WTC11 (cell line): ENCODE measurements at regions not wholly inside any gene's neighbourhood (a gene's known extent, or its start where the extent isn't known, plus 50 kb on each side); places are given as distances from the start of the nearest gene placed in this dataset.

ENCODE experiments used
- ATAC-seq: fragments of 200-7000 bp; cut with Tn5 transposase; 2 replicates; pipeline ENCODE4 v1.10.0; 2021; ENCODE audit warnings: mild to moderate bottlenecking, moderate library complexity
- CTCF ChIA-PET: fragments of 300-600 bp; sonication (Branson Sonifier 250); formaldehyde crosslinking; loops from one replicate; lab custom pipeline; 2021; ENCODE audit warnings: antibody characterized with exemption; lab: Charles Lee
- POLR2A ChIA-PET: fragments of 350-600 bp; sonication (Branson Sonifier 250); formaldehyde crosslinking; loops from one replicate; lab custom pipeline; 2021; ENCODE audit warnings: antibody characterized with exemption; lab: Charles Lee
- DNase-seq: peaks from one replicate; pipeline ENCODE4 v3.0.0; 2021; ENCODE audit warnings: low spot score
- H3K27ac Mint-ChIP-seq: 2 replicates; pipeline ENCODE4 v1.8.0; 2021; ENCODE audit warnings: mixed read lengths
- H3K27me3 Mint-ChIP-seq: 2 replicates; pipeline ENCODE4 v1.8.0; 2021; ENCODE audit warnings: low read depth, mild to moderate bottlenecking, moderate library complexity, mixed read lengths
- H3K36me3 Mint-ChIP-seq: 2 replicates; pipeline ENCODE4 v1.8.0; 2021; ENCODE audit warnings: mixed read lengths
- H3K4me1 Mint-ChIP-seq: 2 replicates; pipeline ENCODE4 v1.8.0; 2022; ENCODE audit warnings: mixed read lengths
- H3K4me3 Mint-ChIP-seq: 2 replicates; pipeline ENCODE4 v1.8.0; 2021; ENCODE audit warnings: mild to moderate bottlenecking, moderate library complexity, mixed read lengths
- H3K9me3 Mint-ChIP-seq: 2 replicates; pipeline ENCODE4 v1.8.0; 2021; ENCODE audit warnings: mixed read lengths
- CREB1 ChIP-seq: sonication (generic); formaldehyde crosslinking; IDR thresholded peaks from 2 replicates; pipeline ENCODE4 v1.8.0; 2023; ENCODE audit warnings: mild to moderate bottlenecking, missing genetic modification reagents
- FOXJ3 ChIP-seq: sonication (generic); formaldehyde crosslinking; IDR thresholded peaks from 2 replicates; pipeline ENCODE4 v1.9.0; 2021; ENCODE audit warnings: missing genetic modification reagents, mild to moderate bottlenecking, borderline replicate concordance
- GABPB1 ChIP-seq: sonication (generic); formaldehyde crosslinking; IDR thresholded peaks from 2 replicates; pipeline ENCODE4 v1.8.1; 2023; ENCODE audit warnings: mild to moderate bottlenecking, missing genetic modification reagents
- GRHL2 ChIP-seq: fragments of 250-450 bp; sonication (Bioruptor Pico); IDR thresholded peaks from 2 replicates; pipeline ENCODE4 v1.8.0; 2022; ENCODE audit warnings: mild to moderate bottlenecking, moderate library complexity; ENCODE audit not compliant: insufficient replicate concordance, severe bottlenecking
- HMGA2 ChIP-seq: fragments of 250-450 bp; sonication (Bioruptor Pico); IDR thresholded peaks from 2 replicates; pipeline ENCODE4 v1.4.0; 2021; ENCODE audit warnings: mild to moderate bottlenecking, moderate library complexity
- JUN ChIP-seq: sonication (generic); formaldehyde crosslinking; IDR thresholded peaks from 2 replicates; pipeline ENCODE4 v1.8.0; 2023; ENCODE audit warnings: mild to moderate bottlenecking, missing genetic modification reagents
- KAT7 ChIP-seq: sonication (generic); formaldehyde crosslinking; IDR thresholded peaks from 2 replicates; pipeline ENCODE4 v1.8.1; 2023; ENCODE audit warnings: missing genetic modification reagents, mild to moderate bottlenecking, borderline replicate concordance
- MXD4 ChIP-seq: fragments of 250-450 bp; sonication (Bioruptor Pico); IDR thresholded peaks from 2 replicates; pipeline ENCODE4 v1.8.0; 2021; ENCODE audit warnings: mild to moderate bottlenecking, moderate library complexity, borderline replicate concordance
- NFATC4 ChIP-seq: fragments of 250-450 bp; sonication (Bioruptor Pico); IDR thresholded peaks from 2 replicates; pipeline ENCODE4 v1.9.0; 2021; ENCODE audit warnings: mild to moderate bottlenecking
- OVOL2 ChIP-seq: fragments of 250-450 bp; sonication (Bioruptor Pico); IDR thresholded peaks from 2 replicates; pipeline ENCODE4 v1.9.0; 2021; ENCODE audit warnings: mild to moderate bottlenecking, borderline replicate concordance
- SMAD3 ChIP-seq: sonication (generic); formaldehyde crosslinking; IDR thresholded peaks from 2 replicates; pipeline ENCODE4 v1.8.0; 2022; ENCODE audit warnings: missing genetic modification reagents, mild to moderate bottlenecking, borderline replicate concordance
- SP1 ChIP-seq: sonication (generic); formaldehyde crosslinking; conservative IDR thresholded peaks from 2 replicates; pipeline ENCODE4 v1.8.1; 2022; ENCODE audit warnings: missing genetic modification reagents
- TEAD1 ChIP-seq: sonication (generic); formaldehyde crosslinking; IDR thresholded peaks from 2 replicates; pipeline ENCODE4 v1.8.0; 2022; ENCODE audit warnings: mild to moderate bottlenecking, missing genetic modification reagents
- ZNF121 ChIP-seq: sonication (generic); formaldehyde crosslinking; IDR thresholded peaks from 2 replicates; pipeline ENCODE4 v1.8.0; 2023; ENCODE audit warnings: missing genetic modification reagents
- ZNF219 ChIP-seq: sonication (generic); formaldehyde crosslinking; IDR thresholded peaks from 2 replicates; pipeline ENCODE4 v1.8.0; 2023; ENCODE audit warnings: missing genetic modification reagents, mild to moderate bottlenecking, borderline replicate concordance
- ZNF263 ChIP-seq: sonication (generic); formaldehyde crosslinking; IDR thresholded peaks from 2 replicates; pipeline ENCODE4 v1.8.1; 2022; ENCODE audit warnings: low read depth, mild to moderate bottlenecking, moderate library complexity, missing genetic modification reagents
- ZNF317 ChIP-seq: sonication (generic); formaldehyde crosslinking; IDR thresholded peaks from 2 replicates; pipeline ENCODE4 v1.8.1; 2023; ENCODE audit warnings: low read depth, mild to moderate bottlenecking, moderate library complexity, missing genetic modification reagents, borderline replicate concordance
- ZNF416 ChIP-seq: fragments of 250-450 bp; sonication (Bioruptor Pico); IDR thresholded peaks from 2 replicates; pipeline ENCODE4 v1.9.0; 2021; ENCODE audit warnings: mild to moderate bottlenecking, inconsistent platforms
- ZNF423 ChIP-seq: fragments of 250-450 bp; sonication (Bioruptor Pico); IDR thresholded peaks from 2 replicates; pipeline ENCODE4 v2.1.2; 2022; ENCODE audit warnings: mild to moderate bottlenecking, moderate library complexity
- ZNF671 ChIP-seq: fragments of 250-450 bp; sonication (Bioruptor Pico); IDR thresholded peaks from 2 replicates; pipeline ENCODE4 v1.8.0; 2021; ENCODE audit warnings: mild to moderate bottlenecking
- TF ChIP-seq, protein P1 (sequence below): sonication (generic); formaldehyde crosslinking; IDR thresholded peaks from 2 replicates; pipeline ENCODE4 v1.8.0; 2023; ENCODE audit warnings: missing genetic modification reagents, mild to moderate bottlenecking, borderline replicate concordance
- TF ChIP-seq, protein P2 (sequence below): sonication (generic); formaldehyde crosslinking; IDR thresholded peaks from 2 replicates; pipeline ENCODE4 v1.8.0; 2022; ENCODE audit warnings: mild to moderate bottlenecking, missing genetic modification reagents
- TF ChIP-seq, protein P3 (sequence below): fragments of 250-450 bp; sonication (Bioruptor Pico); IDR thresholded peaks from 2 replicates; pipeline ENCODE4 v2.1.2; 2022; ENCODE audit warnings: mild to moderate bottlenecking, moderate library complexity
- TF ChIP-seq, protein P4 (sequence below): sonication (generic); formaldehyde crosslinking; IDR thresholded peaks from 2 replicates; pipeline ENCODE4 v1.8.1; 2023; ENCODE audit warnings: mild to moderate bottlenecking, missing genetic modification reagents, moderate library complexity
- TF ChIP-seq, protein P5 (sequence below): fragments of 200-600 bp; IDR thresholded peaks from 2 replicates; pipeline ENCODE4 v1.8.0; 2022; ENCODE audit warnings: antibody characterized with exemption

DNA sequence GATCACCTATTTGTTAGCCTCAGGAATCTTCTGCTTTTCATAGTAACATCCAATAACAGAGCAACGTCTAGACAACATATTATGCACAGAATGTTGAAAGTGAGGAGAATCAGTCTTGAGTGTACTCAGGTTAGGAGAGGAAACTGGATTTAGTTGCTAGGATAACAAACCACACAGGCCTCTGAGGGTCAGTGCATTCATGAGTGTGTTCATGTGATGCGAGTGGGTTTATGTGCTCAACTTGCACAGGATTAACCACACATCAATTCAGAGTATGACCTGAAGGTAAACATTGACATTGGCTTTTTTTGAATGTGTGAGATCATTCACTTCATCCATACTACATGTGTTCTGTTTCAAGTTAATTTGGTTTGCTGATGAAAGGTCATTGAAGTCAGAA, 287.6 kb downstream of the DIPK2A start (continued):
- TF ChIP-seq, protein P1, sequence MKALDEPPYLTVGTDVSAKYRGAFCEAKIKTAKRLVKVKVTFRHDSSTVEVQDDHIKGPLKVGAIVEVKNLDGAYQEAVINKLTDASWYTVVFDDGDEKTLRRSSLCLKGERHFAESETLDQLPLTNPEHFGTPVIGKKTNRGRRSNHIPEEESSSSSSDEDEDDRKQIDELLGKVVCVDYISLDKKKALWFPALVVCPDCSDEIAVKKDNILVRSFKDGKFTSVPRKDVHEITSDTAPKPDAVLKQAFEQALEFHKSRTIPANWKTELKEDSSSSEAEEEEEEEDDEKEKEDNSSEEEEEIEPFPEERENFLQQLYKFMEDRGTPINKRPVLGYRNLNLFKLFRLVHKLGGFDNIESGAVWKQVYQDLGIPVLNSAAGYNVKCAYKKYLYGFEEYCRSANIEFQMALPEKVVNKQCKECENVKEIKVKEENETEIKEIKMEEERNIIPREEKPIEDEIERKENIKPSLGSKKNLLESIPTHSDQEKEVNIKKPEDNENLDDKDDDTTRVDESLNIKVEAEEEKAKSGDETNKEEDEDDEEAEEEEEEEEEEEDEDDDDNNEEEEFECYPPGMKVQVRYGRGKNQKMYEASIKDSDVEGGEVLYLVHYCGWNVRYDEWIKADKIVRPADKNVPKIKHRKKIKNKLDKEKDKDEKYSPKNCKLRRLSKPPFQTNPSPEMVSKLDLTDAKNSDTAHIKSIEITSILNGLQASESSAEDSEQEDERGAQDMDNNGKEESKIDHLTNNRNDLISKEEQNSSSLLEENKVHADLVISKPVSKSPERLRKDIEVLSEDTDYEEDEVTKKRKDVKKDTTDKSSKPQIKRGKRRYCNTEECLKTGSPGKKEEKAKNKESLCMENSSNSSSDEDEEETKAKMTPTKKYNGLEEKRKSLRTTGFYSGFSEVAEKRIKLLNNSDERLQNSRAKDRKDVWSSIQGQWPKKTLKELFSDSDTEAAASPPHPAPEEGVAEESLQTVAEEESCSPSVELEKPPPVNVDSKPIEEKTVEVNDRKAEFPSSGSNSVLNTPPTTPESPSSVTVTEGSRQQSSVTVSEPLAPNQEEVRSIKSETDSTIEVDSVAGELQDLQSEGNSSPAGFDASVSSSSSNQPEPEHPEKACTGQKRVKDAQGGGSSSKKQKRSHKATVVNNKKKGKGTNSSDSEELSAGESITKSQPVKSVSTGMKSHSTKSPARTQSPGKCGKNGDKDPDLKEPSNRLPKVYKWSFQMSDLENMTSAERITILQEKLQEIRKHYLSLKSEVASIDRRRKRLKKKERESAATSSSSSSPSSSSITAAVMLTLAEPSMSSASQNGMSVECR (CRISPR knock-in tag), result no peak

DNA sequence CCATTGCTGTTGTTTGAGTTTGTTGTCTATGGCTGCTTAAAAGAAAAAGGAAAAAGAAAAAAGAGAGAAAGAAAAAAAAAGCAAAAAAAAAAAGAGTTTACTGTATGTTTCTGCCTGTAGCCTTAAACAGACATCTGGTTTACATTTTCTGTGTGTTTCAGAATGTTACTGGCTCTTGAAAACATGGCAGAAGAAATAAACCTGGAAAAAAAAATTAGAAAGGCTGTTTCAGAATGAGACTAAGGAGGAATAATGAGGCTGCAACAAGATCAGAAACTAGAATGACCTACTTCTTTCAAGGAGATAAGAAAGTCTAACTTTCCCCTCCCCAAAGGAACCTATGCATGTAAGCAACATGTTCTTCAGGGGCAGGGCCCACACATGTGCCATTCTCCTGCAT, 292.1 kb downstream of the DIPK2A start:
- ATAC-seq, result no peak
- TF ChIP-seq TEAD1 (CRISPR knock-in tag) (no peak), ZNF219 (no peak), GABPB1 (CRISPR knock-in tag) (no peak), ZNF671 (CRISPR knock-in tag) (no peak), MXD4 (no peak), JUN (CRISPR knock-in tag) (no peak), OVOL2 (no peak), ZNF416 (CRISPR knock-in tag) (no peak), ZNF317 (CRISPR knock-in tag) (no peak), SP1 (no peak), CREB1 (CRISPR knock-in tag) (no peak)
- TF ChIP-seq, protein P2, sequence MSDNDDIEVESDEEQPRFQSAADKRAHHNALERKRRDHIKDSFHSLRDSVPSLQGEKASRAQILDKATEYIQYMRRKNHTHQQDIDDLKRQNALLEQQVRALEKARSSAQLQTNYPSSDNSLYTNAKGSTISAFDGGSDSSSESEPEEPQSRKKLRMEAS, result no peak
- TF ChIP-seq, protein P3, sequence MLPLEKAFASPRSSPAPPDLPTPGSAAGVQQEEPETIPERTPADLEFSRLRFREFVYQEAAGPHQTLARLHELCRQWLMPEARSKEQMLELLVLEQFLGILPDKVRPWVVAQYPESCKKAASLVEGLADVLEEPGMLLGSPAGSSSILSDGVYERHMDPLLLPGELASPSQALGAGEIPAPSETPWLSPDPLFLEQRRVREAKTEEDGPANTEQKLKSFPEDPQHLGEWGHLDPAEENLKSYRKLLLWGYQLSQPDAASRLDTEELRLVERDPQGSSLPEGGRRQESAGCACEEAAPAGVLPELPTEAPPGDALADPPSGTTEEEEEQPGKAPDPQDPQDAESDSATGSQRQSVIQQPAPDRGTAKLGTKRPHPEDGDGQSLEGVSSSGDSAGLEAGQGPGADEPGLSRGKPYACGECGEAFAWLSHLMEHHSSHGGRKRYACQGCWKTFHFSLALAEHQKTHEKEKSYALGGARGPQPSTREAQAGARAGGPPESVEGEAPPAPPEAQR, result no peak
- no peak for DNase-seq
- H3K27ac Mint-ChIP-seq, result no peak overlapping the region
- CTCF ChIA-PET, result no interaction called here
- no peaks in the 10 kb centered on the region for H3K36me3 Mint-ChIP-seq
- H3K4me3 Mint-ChIP-seq, result no peak overlapping the region
- H3K4me1 Mint-ChIP-seq, result no peaks in the 10 kb centered on the region
- no peaks in the 10 kb centered on the region for H3K27me3 Mint-ChIP-seq
- H3K9me3 Mint-ChIP-seq, result no peaks in the 10 kb centered on the region
- POLR2A ChIA-PET, result no interaction called here

DNA sequence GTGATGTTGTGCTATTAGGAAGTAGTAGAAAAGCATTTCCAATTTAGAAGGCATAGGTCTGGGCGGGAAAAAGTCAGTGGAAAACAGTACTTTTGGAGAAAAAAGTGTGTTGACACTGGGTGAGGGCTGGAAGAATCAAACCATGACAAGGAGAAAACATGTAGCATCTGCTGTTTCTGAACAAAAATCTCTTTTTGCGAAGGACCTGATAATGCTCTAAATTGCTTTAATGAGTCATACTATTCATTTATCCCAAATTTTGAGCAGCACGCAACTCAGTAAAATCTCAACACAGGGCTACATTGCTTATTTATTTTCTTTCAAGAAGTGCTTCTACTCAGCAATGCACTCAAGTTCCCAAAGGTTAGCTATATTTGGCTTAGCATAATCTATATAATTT, 292.7 kb downstream of the DIPK2A start:
- H3K4me3 Mint-ChIP-seq, result no peak overlapping the region
- POLR2A ChIA-PET, result no interaction called here
- no peaks in the 10 kb centered on the region for H3K9me3 Mint-ChIP-seq
- ATAC-seq (no peak), DNase-seq (no peak)
- no peaks in the 10 kb centered on the region for H3K27me3 Mint-ChIP-seq
- TF ChIP-seq ZNF423 (CRISPR knock-in tag) (no peak), KAT7 (no peak), GRHL2 (no peak), ZNF263 (CRISPR knock-in tag) (no peak), ZNF121 (CRISPR knock-in tag) (no peak), SMAD3 (CRISPR knock-in tag) (no peak), FOXJ3 (CRISPR knock-in tag) (no peak), NFATC4 (no peak), HMGA2 (no peak)
- TF ChIP-seq, protein P4, sequence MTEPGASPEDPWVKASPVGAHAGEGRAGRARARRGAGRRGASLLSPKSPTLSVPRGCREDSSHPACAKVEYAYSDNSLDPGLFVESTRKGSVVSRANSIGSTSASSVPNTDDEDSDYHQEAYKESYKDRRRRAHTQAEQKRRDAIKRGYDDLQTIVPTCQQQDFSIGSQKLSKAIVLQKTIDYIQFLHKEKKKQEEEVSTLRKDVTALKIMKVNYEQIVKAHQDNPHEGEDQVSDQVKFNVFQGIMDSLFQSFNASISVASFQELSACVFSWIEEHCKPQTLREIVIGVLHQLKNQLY (CRISPR knock-in tag), result no peak
- TF ChIP-seq, protein P5, sequence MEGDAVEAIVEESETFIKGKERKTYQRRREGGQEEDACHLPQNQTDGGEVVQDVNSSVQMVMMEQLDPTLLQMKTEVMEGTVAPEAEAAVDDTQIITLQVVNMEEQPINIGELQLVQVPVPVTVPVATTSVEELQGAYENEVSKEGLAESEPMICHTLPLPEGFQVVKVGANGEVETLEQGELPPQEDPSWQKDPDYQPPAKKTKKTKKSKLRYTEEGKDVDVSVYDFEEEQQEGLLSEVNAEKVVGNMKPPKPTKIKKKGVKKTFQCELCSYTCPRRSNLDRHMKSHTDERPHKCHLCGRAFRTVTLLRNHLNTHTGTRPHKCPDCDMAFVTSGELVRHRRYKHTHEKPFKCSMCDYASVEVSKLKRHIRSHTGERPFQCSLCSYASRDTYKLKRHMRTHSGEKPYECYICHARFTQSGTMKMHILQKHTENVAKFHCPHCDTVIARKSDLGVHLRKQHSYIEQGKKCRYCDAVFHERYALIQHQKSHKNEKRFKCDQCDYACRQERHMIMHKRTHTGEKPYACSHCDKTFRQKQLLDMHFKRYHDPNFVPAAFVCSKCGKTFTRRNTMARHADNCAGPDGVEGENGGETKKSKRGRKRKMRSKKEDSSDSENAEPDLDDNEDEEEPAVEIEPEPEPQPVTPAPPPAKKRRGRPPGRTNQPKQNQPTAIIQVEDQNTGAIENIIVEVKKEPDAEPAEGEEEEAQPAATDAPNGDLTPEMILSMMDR, result no peak
- no peak overlapping the region for H3K27ac Mint-ChIP-seq
- no peaks in the 10 kb centered on the region for H3K36me3 Mint-ChIP-seq
- no peaks in the 10 kb centered on the region for H3K4me1 Mint-ChIP-seq
- CTCF ChIA-PET, result no interaction called here
